RWPE1 (cell line): ENCODE measurements at regions not wholly inside any gene's neighbourhood (a gene's known extent, or its start where the extent isn't known, plus 50 kb on each side); places are given as distances from the start of the nearest gene placed in this dataset.

ENCODE experiments used
- CTCF ChIA-PET: fragments of 350-600 bp; sonication (Branson Sonifier 250); formaldehyde crosslinking; extraction: SDS; loops from one replicate; lab custom pipeline; 2021; lab: Yijun Ruan, JAX
- POLR2A ChIA-PET: fragments of 400-600 bp; formaldehyde crosslinking; extraction: SDS; loops from one replicate; lab custom pipeline; 2020; ENCODE audit warnings: antibody characterized with exemption; ENCODE audit not compliant: low non-redundant PET; lab: Yijun Ruan, JAX
- DNase-seq: peaks from one replicate; pipeline ENCODE4 v3.0.0; 2012; ENCODE audit warnings: low spot score
- H3K27ac ChIP-seq: fragments of 450-650 bp; 2 replicates; pipeline ENCODE4 v1.5.1; 2017
- TF ChIP-seq, protein P1 (sequence below): fragments of 450-650 bp; conservative IDR thresholded peaks from 2 replicates; pipeline ENCODE4 v1.5.1; 2017; ENCODE audit warnings: low read depth, mild to moderate bottlenecking

DNA sequence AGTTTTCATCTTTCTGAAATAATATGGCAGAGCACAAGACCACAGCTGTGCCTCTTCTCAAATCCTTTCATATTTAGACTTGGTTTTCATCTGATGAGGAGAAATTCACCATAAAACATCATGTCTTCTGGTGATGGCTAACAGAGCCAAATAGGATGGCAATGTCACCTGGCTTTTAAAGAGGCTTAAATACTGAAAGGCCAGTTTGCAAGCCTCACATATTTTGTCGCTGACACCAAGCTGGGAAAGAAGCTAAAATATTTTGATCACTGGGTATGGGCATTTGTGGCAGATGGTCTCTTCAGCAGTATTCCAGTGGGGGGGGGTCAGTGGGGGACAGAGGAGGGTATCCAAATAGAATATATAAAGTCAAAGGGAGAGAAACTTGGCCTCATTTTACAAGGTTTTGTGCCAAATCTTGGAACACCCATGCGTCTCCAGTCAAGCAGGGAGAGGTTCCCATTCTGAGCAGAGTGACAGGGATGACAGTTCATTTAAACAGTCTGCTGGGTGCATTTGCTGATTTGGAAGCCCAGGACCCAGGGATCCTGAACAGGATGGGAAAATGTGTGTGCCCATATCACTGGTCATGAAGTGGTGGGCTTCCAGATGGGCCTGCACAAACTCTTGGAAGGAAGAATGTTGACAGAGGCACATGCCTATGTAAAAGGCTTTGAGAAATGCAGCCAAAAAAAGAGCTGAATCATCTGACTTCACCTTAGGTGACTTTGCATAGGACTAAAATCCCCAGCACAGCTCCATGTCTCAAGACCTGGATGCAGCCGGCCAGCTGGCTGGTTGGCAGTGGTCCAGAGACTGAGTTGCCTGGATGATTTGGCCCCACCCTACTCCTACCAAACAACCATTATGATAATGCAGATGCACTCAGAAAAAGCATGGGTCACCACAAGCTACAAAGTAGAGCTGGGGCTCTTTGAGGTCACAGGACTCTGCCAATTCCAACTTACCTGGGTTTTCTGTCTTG lies 484.4 kb upstream of the NR3C2 start:
- TF ChIP-seq, protein P1, sequence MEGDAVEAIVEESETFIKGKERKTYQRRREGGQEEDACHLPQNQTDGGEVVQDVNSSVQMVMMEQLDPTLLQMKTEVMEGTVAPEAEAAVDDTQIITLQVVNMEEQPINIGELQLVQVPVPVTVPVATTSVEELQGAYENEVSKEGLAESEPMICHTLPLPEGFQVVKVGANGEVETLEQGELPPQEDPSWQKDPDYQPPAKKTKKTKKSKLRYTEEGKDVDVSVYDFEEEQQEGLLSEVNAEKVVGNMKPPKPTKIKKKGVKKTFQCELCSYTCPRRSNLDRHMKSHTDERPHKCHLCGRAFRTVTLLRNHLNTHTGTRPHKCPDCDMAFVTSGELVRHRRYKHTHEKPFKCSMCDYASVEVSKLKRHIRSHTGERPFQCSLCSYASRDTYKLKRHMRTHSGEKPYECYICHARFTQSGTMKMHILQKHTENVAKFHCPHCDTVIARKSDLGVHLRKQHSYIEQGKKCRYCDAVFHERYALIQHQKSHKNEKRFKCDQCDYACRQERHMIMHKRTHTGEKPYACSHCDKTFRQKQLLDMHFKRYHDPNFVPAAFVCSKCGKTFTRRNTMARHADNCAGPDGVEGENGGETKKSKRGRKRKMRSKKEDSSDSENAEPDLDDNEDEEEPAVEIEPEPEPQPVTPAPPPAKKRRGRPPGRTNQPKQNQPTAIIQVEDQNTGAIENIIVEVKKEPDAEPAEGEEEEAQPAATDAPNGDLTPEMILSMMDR = no peak
- H3K27ac ChIP-seq = no peak overlapping the region
- ChIA-PET CTCF (interaction anchor here (0.6 kb wide), 1 partner anchor 11 kb away, joined by 3 read pairs; no protein-coding TSS in a partner anchor), POLR2A (no interaction called here)
- peak; percentile 15 for DNase-seq

DNA sequence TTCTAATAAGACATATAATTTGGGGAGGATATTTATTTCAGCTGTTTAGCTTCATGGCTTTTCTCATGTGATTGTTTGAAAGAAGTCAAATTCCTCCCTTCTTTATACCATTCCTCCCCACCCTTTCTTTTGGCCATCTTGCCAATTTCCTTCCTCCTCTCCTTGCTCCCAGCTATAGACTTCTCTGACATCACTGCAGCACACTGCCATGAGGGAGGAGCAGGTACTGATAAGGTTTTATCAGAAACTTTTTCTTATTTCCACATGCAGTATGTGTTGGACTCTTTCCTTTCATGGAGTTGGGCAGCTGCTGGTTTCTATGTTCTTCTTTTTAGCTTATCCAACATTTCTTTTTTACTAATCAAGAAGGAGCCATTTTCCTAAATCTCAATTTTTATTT lies 481.7 kb upstream of the NR3C2 start:
- ChIA-PET POLR2A (no interaction called here), CTCF (no interaction called here)
- H3K27ac ChIP-seq = no peak overlapping the region
- TF ChIP-seq, protein P1 = no peak
- no peak for DNase-seq

DNA sequence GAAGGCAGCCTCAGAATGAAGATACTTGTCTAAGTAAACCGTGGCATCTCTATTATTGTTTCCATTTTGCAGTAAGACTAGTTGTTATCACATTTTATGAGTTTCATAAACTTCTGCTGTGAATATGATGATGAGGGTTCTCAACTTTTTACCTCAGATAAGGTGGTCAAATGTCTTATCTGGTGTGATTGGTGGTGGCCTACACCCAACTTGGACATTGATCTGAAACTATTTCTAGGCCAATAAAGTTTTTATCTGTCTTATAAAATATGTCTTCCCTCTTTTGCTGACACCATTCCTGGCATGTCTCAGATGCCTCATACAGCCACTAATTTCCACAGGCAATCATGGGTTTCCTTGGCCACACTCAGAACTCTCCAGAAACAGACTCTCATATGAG lies 480.3 kb upstream of the NR3C2 start:
- DNase-seq = no peak
- TF ChIP-seq, protein P1 = no peak
- POLR2A ChIA-PET = no interaction called here
- no peak overlapping the region for H3K27ac ChIP-seq
- CTCF ChIA-PET = no interaction called here

DNA sequence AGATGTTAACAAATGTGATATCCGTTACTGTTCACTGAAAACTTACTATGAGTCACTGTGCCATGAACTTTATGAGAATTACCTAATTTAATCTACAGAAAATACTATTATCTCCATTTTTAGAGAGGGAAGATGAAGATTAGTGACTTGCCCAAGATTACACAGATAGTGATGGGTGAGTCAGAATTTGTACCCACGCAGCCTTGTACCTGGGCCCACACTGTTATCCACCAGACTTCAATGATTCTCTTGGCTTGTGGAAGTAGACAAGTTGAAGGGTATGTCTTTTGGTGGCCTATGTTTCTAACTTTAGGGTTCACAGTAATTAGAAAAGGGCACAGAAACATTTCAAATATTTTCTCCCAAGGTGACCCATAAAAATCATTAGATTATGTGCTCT lies 472.5 kb upstream of the NR3C2 start:
- ChIA-PET POLR2A (no interaction called here), CTCF (no interaction called here)
- no peak overlapping the region for H3K27ac ChIP-seq
- TF ChIP-seq, protein P1 = no peak
- no peak for DNase-seq

DNA sequence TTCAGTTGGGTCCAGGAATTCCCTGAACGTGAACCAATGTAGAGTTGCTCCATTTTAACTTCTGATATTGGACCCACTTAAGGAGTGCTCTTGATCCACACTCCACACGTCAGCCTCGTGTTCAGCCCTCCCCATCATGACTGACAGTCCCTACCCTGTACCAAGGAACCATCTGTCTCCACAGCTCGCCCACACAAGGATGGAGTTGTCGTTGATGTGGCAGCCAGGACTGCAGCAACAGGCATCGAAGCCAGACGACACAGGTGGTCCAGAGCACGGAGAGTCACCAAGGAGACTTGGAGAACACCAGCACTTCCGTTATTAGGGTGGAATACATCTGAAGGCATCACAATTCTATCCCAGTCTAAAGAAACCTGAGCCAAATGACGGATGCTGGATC lies 472.1 kb upstream of the NR3C2 start:
- TF ChIP-seq, protein P1 = no peak
- CTCF ChIA-PET = no interaction called here
- H3K27ac ChIP-seq = no peak overlapping the region
- POLR2A ChIA-PET = no interaction called here
- no peak for DNase-seq

DNA sequence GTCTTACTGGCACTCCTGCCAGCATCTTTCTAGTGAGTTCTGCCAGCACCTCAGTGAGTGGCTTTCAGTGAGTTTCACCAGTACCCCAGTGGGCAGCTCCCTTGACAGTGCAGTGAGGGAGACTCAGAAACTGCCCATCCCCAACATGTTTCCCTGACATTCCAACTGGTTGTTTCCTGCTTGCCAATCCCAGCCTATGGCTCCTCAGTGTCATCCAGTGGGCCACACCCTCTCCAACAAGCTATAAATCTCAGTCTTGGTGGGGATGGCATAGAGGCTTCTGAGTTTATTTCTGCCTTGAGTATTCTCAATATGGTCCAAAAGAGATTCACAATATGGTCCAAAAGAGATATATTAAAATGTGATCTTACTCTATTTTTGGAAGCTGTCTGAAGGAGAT lies 461.2 kb upstream of the NR3C2 start:
- POLR2A ChIA-PET = no interaction called here
- TF ChIP-seq, protein P1 = no peak
- H3K27ac ChIP-seq = no peak overlapping the region
- no peak for DNase-seq
- CTCF ChIA-PET = no interaction called here
